ENCODE measurements at regions not wholly inside any gene's neighbourhood (a gene's known extent, or its start where the extent isn't known, plus 50 kb on each side); places are given as distances from the start of the nearest gene placed in this dataset.

DNA sequence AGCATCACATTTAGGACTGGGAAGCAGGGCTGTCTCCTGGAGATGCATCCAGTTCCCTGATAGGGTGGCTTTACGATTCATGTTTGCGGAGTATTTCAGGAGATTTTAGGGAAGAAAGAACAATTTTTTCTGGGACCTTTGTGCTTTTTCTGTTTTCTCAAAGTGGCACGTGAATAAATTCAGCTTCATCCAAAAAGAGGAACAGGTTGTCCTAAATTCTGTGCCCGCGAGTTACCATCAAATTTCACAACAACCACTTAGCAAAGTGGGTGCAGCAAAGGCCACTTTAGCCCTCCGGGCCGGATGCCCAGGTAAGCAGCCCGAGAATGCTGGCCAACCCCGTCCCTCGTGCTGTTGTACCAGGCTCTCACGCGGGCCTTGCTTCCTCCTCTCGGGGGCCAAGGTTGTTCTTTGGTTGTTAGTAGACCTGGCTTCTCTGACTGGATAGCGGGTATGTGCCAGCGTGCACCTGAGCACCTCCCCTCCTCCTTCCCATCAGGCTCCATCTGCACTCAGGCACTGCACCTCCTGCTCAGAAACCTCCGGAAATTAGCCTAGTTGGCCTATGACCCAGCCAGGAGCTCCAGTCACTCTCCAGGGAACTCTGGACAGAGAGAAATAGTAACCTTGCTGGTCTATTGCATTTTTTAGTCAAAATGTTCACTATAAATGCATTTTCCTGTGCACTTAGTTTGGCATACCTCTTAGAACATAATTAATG lies 83.0 kb downstream of the CMPK2 start:
- Histone ChIP-seq H3K27ac (no peak overlapping the region), H3K4me1 (peaks cover 0 to 6% (median 0%) of the 10 kb centered on the region in 3 donors), H3K36me3 (no peaks in the 10 kb centered on the region), H3K27me3 (no peaks in the 10 kb centered on the region), H3K9me3 (no peaks in the 10 kb centered on the region), H3K4me3 (no peak overlapping the region)
- WGBS, 2 donors: 85 to 91% methylated on average over 11 to 16 of the region's 16 CpGs
- no peak for DNase-seq
- TF ChIP-seq CTCF (IDR thresholded peaks at IDR 0.05) (no peak), POLR2A (IDR thresholded peaks at IDR 0.05) (no peak)
- intact Hi-C loops (cut with DNase I): no loop called here

DNA sequence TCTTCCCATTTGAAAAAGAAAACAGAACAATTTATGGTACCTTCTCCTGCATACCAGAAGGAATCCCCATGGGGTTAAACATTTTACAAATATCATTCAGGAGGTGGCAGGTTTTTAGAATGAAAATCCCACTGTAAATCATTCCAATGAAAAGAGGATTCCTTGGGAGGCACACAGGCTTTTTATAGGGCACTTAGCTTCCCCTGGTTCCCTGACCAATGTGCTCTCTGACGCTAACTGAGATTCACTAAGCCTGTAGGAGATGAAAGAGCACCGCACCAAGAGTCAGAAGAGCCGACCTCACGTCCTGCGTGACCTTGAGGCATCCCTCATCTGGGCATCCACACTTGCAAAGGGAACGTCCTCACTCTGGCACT lies 82.5 kb downstream of the CMPK2 start:
- DNase-seq: no peak
- Histone ChIP-seq H3K9me3 (no peaks in the 10 kb centered on the region), H3K36me3 (no peaks in the 10 kb centered on the region), H3K27me3 (no peaks in the 10 kb centered on the region), H3K27ac (no peak overlapping the region), H3K4me3 (no peak overlapping the region), H3K4me1 (peaks cover 0 to 6% (median 0%) of the 10 kb centered on the region in 3 donors)
- 79 to 91% methylated on average over 6 of the region's 6 CpGs for WGBS, 2 donors
- intact Hi-C loops (cut with DNase I): no loop called here
- no peak for TF ChIP-seq CTCF (IDR thresholded peaks at IDR 0.05)
- TF ChIP-seq POLR2A (IDR thresholded peaks at IDR 0.05): no peak

GRCh38 chr2:6784291-6784690 lies 81.4 kb downstream of the CMPK2 start:
- Histone ChIP-seq H3K9me3 (no peaks in the 10 kb centered on the region), H3K27ac (no peak overlapping the region), H3K27me3 (no peaks in the 10 kb centered on the region), H3K4me3 (no peak overlapping the region), H3K36me3 (no peaks in the 10 kb centered on the region), H3K4me1 (peaks cover 0 to 6% (median 0%) of the 10 kb centered on the region in 3 donors)
- no peak for DNase-seq
- no peak for TF ChIP-seq CTCF (IDR thresholded peaks at IDR 0.05)
- TF ChIP-seq POLR2A (IDR thresholded peaks at IDR 0.05): no peak
- intact Hi-C loops (cut with DNase I): no loop called here
- 43 to 45% methylated on average over 2 of the region's 2 CpGs for WGBS, 2 donors

GRCh38 chr2:6785493-6785892 lies 80.2 kb downstream of the CMPK2 start:
- Histone ChIP-seq H3K9me3 (no peaks in the 10 kb centered on the region), H3K36me3 (no peaks in the 10 kb centered on the region), H3K4me3 (no peak overlapping the region), H3K27me3 (peaks cover 0 to 7% (median 0%) of the 10 kb centered on the region in 4 donors), H3K27ac (no peak overlapping the region), H3K4me1 (peaks cover 0 to 6% (median 0%) of the 10 kb centered on the region in 3 donors)
- TF ChIP-seq CTCF (IDR thresholded peaks at IDR 0.05): no peak
- TF ChIP-seq POLR2A (IDR thresholded peaks at IDR 0.05): no peak
- 75 to 100% methylated on average over 2 to 4 of the region's 4 CpGs for WGBS, 2 donors
- no peak for DNase-seq
- intact Hi-C loops (cut with DNase I): no loop called here

DNA sequence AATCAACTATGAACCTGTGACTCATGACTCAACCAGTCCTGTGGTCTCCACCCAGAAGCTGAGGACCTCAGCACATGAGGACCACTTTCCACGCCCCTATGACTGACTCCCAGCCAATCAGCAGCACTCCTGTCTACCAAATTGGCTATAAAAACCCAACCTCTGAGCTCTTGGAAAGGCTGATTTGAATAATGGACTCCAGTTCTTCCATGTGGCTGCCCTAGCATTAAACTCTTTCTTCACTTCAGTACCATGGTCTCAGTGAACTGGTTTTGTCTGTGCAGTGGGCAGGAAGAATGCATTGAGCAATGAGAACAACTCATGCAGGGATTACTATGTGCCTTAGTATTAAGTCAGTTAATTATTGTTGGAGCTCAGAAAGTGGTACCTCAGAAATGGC lies 78.3 kb downstream of the CMPK2 start:
- Histone ChIP-seq H3K36me3 (no peaks in the 10 kb centered on the region), H3K27ac (no peak overlapping the region), H3K4me3 (no peak overlapping the region), H3K4me1 (no peaks in the 10 kb centered on the region), H3K9me3 (no peaks in the 10 kb centered on the region), H3K27me3 (peaks cover 0 to 9% (median 0%) of the 10 kb centered on the region in 4 donors)
- no peak for DNase-seq
- 70% methylated on average over 1 of the region's 1 CpG; no CpG with 5 or more reads in 1 of the 2 donors for WGBS, 2 donors
- intact Hi-C loops (cut with DNase I): no loop called here
- TF ChIP-seq CTCF (IDR thresholded peaks at IDR 0.05): no peak
- TF ChIP-seq POLR2A (IDR thresholded peaks at IDR 0.05): no peak

All from esophagus squamous epithelium (tissue), 5 donors.